Effector memory CD8-positive, alpha-beta T cell (primary cell): ENCODE measurements at regions not wholly inside any gene's neighbourhood (a gene's known extent, or its start where the extent isn't known, plus 50 kb on each side); places are given as distances from the start of the nearest gene placed in this dataset.

Experiments
- ATAC-seq: fragments of 150-1000 bp; cut with Tn5 transposase; replicated peaks from 2 replicates; pipeline ENCODE4 v1.10.0; 2021; ENCODE audit warnings: mild to moderate bottlenecking, moderate library complexity
- DNase-seq, 3 experiments: peaks; one replicate each; pipeline ENCODE4 v3.0.0; 2021
- H3K27ac Mint-ChIP-seq, 2 donors: one replicate each; pipeline ENCODE4 v1.8.0; 2022; ENCODE audit warnings: mild to moderate bottlenecking in 2 of 2, mixed read lengths in 2 of 2, moderate library complexity in 2 of 2
- H3K27me3 Mint-ChIP-seq, 2 donors: one replicate each; pipeline ENCODE4 v1.8.0; 2022; ENCODE audit warnings: mixed read lengths in 2 of 2
- H3K36me3 Mint-ChIP-seq: one replicate; pipeline ENCODE4 v1.8.0; 2022; ENCODE audit warnings: mild to moderate bottlenecking, moderate library complexity, mixed read lengths; ENCODE audit not compliant: insufficient read depth
- H3K4me1 Mint-ChIP-seq, 2 donors: one replicate each; pipeline ENCODE4 v1.8.0; 2022; ENCODE audit warnings: low read depth in 2 of 2, mixed read lengths in 2 of 2
- H3K4me3 Mint-ChIP-seq, 2 donors: one replicate each; pipeline ENCODE4 v1.8.0; 2022; ENCODE audit warnings: mild to moderate bottlenecking in 2 of 2, mixed read lengths in 2 of 2, moderate library complexity in 2 of 2
- H3K9me3 Mint-ChIP-seq, 2 donors: one replicate each; pipeline ENCODE4 v1.8.0; 2022; ENCODE audit warnings: mixed read lengths in 2 of 2

DNA sequence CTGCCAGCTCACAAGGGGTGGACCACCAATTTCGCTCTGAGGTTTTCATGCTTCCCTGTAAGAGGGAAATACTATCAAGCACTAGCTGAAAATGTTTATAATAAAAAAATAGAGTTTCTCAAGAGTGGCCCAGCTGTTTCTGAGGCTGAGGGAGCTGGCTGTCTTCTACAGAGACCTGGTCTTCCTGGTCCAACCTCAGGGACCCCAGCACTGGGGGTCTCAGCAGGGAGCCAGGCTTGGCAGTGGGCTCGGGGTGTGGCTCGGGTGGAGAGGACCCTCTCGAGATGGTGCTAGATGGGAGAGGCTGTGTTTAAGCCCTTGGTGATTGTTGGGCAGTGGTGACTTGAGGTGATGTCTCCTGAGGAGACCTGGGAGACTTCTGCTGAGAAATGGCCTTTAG, 87.3 kb upstream of the SHH start:
- no peaks in the 10 kb centered on the region for H3K4me1 Mint-ChIP-seq
- ATAC-seq (no peak), DNase-seq (no peak)
- peaks cover 0 to 1% of the 10 kb centered on the region in 2 donors for H3K9me3 Mint-ChIP-seq
- H3K4me3 Mint-ChIP-seq = no peak overlapping the region
- H3K27ac Mint-ChIP-seq = no peak overlapping the region
- H3K27me3 Mint-ChIP-seq = peaks cover 6 to 28% of the 10 kb centered on the region in 2 donors
- peaks cover 7% of the 10 kb centered on the region for H3K36me3 Mint-ChIP-seq

DNA sequence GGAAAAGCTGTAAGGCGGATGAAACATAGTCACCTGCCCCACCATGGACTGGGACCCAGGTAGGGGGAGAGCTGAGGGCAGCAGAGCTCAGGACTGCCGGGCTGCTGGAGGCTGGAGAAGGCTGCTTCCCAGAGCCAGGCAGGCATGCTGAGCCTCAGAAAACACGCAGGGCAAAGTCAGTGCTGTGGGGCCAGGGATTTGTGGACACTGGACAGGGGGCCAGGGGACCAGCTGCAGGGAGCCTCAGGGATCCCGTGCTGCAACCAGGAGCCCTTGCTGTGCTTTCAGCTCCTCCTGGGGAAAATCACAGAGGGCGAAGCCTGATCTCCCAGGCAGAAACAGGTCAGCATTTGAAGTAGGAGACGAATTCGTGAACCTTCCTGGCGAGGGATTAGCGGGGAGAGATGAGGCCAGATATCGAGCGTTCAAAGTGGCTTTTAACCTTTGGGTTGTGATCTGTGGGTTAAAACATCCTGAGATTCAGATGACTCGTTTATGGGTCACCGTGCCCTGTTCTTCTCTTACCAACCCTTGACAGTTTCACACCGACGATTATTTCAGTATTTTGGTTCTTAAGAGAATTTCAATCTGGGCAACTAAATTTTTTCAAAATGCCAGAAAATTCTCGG, 85.6 kb upstream of the SHH start:
- no peak overlapping the region for H3K4me3 Mint-ChIP-seq
- H3K9me3 Mint-ChIP-seq = no peaks in the 10 kb centered on the region
- ATAC-seq = no peak
- DNase-seq = no peak
- no peaks in the 10 kb centered on the region for H3K4me1 Mint-ChIP-seq
- H3K36me3 Mint-ChIP-seq = peaks cover 7% of the 10 kb centered on the region
- H3K27me3 Mint-ChIP-seq = peaks cover 6 to 15% of the 10 kb centered on the region in 2 donors
- H3K27ac Mint-ChIP-seq = no peak overlapping the region

DNA sequence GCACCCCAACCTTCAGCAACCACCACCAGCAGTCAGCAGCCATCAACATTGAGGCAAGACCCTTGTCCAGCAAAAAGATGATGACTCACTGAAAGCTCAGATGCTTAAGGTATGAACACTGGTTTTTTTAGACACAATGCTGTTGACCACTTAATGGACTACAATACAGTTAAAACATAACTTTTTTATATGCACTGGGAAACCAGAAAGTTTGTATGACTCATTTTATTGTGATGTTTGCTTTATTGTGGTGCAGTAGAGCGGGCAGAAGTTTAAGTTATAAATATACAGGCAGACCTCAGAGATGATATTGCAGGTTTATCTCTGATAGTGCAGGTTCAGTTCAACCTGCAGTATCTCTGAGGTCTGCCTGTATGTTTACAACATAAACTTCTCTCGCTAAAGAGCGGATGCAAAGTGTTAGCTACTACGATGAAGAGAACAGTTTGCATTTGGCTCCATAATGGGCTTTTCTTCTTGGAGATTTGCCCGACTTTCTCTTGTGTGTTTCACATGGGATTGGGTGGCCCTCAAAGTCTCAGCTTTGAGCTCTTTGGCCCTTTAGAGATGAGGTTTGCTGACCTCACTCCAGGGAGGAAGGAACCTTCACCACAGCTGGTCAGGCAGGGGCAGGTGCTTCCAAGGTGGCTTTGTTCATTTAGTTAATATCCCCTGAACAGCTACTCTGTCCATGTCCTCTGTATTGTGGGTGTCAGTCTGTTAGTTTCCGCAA, 84.4 kb upstream of the SHH start:
- Mint-ChIP-seq H3K4me1 (no peaks in the 10 kb centered on the region), H3K4me3 (no peak overlapping the region), H3K27ac (no peak overlapping the region), H3K36me3 (peaks cover 7% of the 10 kb centered on the region), H3K27me3 (peaks cover 6 to 9% of the 10 kb centered on the region in 2 donors), H3K9me3 (no peaks in the 10 kb centered on the region)
- DNase-seq (no peak), ATAC-seq (no peak)

DNA sequence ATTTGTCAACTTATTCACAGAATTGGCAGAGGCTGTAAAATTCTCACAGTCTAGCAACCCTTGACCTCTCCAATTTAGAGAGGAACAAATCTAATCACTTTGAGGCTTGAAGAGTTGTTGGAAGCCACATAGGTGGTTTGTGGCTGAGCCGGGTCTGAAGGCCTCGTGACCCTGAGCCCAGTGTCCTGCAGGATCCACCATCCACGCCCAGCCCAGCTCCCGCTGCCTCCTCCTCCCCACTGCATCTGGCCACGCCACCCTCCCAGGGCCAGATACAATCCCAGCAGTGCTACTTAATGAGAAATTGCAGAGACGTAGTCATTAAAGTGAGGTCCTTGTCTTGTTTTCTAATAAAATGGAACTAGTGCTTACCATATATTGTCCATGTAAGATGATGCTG, 81.4 kb upstream of the SHH start:
- peaks cover 6 to 13% of the 10 kb centered on the region in 2 donors for H3K27me3 Mint-ChIP-seq
- DNase-seq (no peak), ATAC-seq (no peak)
- H3K4me3 Mint-ChIP-seq = no peak overlapping the region
- no peaks in the 10 kb centered on the region for H3K4me1 Mint-ChIP-seq
- H3K27ac Mint-ChIP-seq = no peak overlapping the region
- peaks cover 9% of the 10 kb centered on the region for H3K36me3 Mint-ChIP-seq
- peaks cover 0 to 4% of the 10 kb centered on the region in 2 donors for H3K9me3 Mint-ChIP-seq

DNA sequence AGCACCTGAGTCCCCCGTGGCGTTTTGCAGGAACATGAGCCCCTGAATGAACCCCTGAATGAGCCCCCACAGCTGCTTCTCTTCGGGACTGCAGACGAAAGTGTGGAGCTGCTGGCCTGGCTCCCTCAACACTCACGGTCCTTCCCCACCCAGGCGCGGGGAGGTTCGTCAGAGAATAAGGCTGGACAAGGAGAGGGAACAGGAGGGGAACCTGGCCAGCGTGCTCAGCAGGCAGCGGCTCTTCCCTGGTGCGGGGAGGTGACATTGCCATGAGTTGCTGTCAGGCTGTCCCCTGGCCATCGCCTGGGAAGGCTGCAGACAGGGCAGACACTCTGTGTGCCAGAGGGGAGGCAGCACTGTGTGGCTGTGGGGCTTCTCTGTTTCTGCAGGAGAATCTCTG, 80.9 kb upstream of the SHH start:
- no peaks in the 10 kb centered on the region for H3K4me1 Mint-ChIP-seq
- H3K27me3 Mint-ChIP-seq = peaks cover 6 to 18% of the 10 kb centered on the region in 2 donors
- peaks cover 0 to 4% of the 10 kb centered on the region in 2 donors for H3K9me3 Mint-ChIP-seq
- H3K36me3 Mint-ChIP-seq = peaks cover 4% of the 10 kb centered on the region
- no peak overlapping the region for H3K4me3 Mint-ChIP-seq
- ATAC-seq (no peak), DNase-seq (no peak)
- H3K27ac Mint-ChIP-seq = no peak overlapping the region

DNA sequence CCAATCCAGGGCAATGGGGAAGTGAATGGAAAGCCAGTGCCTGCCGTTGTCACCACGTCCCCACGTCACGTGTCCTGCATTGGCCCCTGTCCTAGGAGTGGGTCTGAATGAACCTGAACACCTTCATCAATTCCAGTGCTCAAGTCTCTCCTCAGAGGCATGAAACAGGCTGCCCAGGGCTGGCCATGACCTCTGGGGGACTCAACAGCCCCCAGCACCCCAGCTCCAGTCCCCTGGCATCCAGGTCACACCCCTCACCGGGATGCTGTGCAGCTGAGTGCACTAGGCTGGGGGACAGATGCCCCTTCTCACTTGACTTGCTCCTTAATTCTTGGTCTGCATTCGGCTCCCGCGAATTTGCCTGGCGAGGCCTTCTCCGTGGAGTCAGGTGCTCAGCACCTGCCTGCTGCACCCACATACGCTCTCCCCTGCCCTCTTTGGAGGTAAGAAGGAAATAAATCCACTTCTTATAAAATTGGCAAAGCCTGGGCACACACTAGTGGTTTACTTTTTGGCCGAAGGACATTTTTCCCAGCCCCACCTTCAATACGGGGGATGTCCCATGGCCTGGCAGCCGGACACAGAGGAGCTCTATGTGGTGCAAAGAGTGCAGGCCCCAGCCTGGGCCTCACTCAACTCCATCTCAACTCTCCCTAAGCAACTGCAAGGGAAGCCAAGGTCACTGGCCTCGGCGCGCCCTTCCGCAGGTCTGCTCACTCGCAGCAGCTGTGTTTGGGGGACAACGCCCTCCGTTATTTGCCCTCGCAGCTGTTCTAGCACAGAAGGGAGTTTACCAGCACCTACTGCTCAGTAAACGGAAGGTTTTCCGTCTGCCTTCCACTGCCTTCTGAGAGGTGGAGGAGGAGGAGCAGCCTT, 77.6 kb upstream of the SHH start:
- DNase-seq = no peak
- Mint-ChIP-seq H3K36me3 (peaks cover 8% of the 10 kb centered on the region), H3K4me1 (peaks cover 0 to 4% of the 10 kb centered on the region in 2 donors), H3K27ac (no peak overlapping the region), H3K4me3 (no peak overlapping the region), H3K27me3 (peaks cover under 1 to 37% of the 10 kb centered on the region in 2 donors), H3K9me3 (peaks cover 0 to 4% of the 10 kb centered on the region in 2 donors)
- ATAC-seq = no peak

DNA sequence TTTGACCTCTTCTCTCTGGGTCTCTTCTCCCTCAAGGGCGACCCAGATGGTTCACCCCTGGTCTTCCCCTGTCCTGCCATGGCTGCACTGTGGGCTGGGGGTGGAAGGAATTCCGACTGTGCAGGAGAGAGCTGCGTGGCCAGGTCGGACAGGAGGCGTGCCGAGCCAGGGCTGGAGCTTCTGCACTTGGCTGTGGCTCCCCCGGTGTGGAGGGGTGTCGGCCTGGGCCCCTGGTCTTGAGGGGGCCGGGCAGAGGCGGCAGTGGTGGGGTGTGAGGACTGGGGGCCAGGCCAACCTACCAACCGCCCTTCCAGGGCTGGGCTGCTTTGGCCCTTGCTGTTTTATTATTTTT, 74.9 kb upstream of the SHH start:
- DNase-seq (no peak), ATAC-seq (no peak)
- Mint-ChIP-seq H3K27me3 (peaks cover 6 to 58% of the 10 kb centered on the region in 2 donors), H3K4me1 (peaks cover 0 to 4% of the 10 kb centered on the region in 2 donors), H3K36me3 (peaks cover 11% of the 10 kb centered on the region), H3K27ac (no peak overlapping the region), H3K4me3 (no peak overlapping the region), H3K9me3 (peaks cover 0 to 4% of the 10 kb centered on the region in 2 donors)

DNA sequence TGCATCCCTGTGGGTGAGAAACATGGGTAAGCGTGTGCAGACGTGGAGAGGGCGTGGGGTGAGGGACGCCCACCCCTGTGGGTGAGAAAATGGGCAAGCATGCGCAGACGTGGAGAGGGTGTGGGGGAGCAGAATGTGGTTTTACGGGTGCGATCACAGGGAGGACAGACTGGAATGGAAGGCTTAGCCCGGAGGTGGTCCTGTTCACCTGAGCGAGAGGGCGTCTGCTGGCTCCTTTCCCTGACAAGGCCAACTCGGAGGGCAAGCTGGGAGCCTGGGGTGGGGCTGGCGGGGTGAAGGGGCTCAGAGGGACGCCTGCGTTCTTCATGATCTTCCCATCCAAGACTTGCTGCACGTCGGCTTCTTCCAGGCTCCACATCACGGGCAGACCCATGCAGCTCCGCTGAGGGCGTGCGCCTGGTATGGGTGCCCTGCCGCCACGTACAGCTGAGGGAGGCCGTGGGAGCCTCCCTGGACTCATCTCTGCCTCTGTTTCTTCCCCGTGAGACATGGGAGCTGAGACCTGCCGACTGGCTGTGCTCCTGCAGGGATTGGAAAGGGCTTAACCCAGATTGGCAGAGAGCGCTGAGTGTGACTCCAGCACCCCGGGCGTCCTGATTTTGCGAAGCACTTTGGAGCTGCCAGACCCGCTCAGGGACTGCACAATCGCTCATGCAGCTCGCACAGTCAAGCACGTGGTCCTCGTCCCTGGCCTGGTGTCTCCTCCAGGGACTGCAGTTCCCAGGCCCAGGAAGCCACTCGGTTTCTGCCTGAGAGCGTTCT, 74.3 kb upstream of the SHH start:
- peaks cover 0 to 4% of the 10 kb centered on the region in 2 donors for H3K4me1 Mint-ChIP-seq
- H3K9me3 Mint-ChIP-seq = peaks cover 0 to 3% of the 10 kb centered on the region in 2 donors
- ATAC-seq (no peak), DNase-seq (no peak)
- peaks cover 6 to 58% of the 10 kb centered on the region in 2 donors for H3K27me3 Mint-ChIP-seq
- H3K27ac Mint-ChIP-seq = no peak overlapping the region
- H3K36me3 Mint-ChIP-seq = peaks cover 11% of the 10 kb centered on the region
- no peak overlapping the region for H3K4me3 Mint-ChIP-seq

DNA sequence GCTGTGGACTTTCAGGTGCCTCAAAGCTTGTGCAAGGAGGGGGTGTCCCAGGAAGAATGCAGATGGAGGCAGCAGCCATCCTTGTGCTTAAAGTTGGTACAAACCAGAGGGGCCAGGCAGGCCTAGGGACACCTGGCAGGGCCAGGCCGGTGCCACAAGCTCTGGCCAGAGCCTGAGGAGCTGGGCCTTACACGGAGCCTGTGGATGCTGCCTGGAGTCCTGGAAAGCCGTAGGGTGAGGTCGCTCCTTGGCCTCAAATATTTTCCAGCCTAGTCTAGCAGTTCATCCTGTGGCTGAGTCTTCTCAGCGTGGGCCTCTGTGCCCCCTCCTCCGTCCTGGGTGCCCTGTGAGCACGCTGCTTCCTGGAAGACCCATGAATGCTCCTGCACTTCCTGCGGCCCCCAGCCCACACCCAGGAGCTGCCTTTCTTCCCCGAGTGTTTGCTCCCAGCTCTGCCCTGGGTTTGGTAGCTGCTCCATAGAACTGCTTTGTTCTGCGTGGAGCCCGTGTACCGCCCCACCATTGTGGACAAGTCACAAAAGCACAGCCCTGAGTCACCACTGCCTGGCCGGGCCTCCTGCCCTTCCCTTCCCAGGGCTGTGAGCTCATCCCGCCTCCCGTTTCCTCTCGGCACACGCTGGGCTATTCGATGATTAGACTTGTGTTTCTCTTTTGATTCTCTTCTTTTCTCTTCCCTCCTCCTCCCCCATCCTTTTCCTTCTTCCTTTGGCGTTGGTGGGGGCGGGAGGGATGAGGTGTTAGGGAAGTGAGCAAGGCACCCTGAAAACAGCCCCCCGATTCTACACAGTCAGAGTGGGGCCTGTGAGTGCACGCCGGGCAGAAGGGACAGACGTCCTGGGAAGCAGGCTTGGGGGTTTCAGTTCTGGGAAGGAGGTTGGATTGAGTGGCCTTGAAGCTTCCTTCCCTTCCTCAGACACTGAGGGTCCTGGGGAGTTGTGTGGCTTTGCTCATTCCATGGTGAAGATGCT, 73.2 kb upstream of the SHH start:
- peaks cover 6 to 58% of the 10 kb centered on the region in 2 donors for H3K27me3 Mint-ChIP-seq
- no peak overlapping the region for H3K4me3 Mint-ChIP-seq
- no peak for ATAC-seq
- H3K4me1 Mint-ChIP-seq = peaks cover 0 to 4% of the 10 kb centered on the region in 2 donors
- H3K36me3 Mint-ChIP-seq = peaks cover 8% of the 10 kb centered on the region
- no peak for DNase-seq
- no peak overlapping the region for H3K27ac Mint-ChIP-seq
- H3K9me3 Mint-ChIP-seq = peaks cover 0 to 2% of the 10 kb centered on the region in 2 donors

DNA sequence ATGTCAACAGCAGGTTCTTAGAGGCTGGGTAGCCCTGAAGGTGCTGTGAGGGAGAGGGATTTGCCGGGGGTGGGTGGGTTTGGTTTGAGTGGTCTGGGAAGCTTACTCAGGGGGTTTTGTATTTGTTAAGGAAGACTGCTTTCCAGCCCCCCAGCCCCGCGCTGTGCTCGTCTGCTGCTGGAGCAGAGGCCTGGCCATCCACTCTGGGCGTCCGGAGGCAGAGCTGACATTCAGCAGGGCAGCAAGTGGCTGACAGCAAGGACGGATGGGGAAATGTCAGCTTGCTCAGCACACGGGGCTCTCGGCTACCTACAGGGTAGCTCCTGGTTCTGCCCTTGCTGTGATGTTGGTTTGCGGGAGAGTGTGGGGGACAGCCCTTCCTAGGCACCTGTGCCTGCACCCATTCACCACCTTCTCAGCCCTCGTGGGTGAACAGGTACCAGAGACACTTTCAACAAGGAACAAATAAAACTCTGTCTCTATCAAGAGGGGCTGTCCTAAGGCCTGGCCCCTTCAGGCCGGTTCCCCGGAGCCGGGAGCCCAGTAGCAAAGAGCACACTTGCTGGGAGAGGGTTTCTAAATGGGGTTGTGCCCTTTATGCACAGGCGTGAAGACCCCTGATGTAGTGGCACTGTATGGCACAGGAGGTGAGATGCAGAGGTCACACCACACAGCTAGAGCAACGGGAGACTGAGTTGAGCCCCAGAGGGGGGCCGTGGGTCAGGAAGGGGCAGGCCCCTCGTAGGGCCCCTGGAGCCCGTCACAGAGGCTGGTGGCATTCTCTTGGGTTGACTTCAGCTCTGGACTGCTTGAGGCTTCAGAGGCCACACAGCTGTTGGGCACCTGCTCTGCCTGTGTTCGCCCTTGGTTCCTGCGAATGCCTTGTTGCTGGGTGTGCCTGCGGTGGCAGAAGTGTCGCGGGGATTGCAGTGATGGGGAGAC, 72.2 kb upstream of the SHH start:
- no peak overlapping the region for H3K27ac Mint-ChIP-seq
- H3K4me3 Mint-ChIP-seq = no peak overlapping the region
- peaks cover 8% of the 10 kb centered on the region for H3K36me3 Mint-ChIP-seq
- DNase-seq (no peak), ATAC-seq (no peak)
- H3K9me3 Mint-ChIP-seq = no peaks in the 10 kb centered on the region
- peaks cover 6 to 58% of the 10 kb centered on the region in 2 donors for H3K27me3 Mint-ChIP-seq
- H3K4me1 Mint-ChIP-seq = peaks cover 0 to 4% of the 10 kb centered on the region in 2 donors

DNA sequence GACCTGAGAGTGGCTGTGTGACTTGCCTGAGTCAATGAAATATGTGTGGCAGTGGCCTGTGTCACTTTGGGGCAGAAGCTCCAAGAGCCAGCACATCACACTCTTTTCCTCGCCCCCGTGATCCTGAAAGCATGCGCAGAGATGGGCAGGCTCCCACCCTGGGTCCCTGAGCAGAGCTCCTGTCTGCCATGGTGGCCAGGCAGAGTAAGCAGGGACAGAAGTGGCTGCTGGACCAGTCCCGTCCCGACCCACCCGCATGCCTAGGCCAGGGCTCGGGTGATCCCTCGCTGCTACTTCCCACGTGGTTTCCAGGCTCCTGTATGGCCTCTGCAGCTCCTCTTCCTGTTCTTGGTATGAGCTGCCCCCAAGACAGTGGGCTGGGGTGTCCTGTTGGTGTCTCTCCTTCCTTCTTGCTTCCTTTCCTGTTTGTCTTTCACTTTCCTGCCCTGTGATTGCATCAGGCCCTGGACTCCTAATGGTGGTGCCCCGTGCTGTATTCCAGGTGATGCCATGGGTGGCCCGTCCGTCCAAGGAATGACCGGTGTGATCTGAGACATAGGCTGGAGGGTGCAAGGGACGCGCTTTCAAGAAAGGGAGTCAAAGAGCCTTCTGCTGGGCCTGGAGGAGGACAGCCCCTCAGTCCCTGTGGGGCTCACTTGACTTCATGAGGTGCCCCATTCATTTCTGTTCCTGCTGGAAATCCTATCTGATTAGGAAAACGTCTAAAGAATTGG, 71.4 kb upstream of the SHH start:
- Mint-ChIP-seq H3K4me1 (peaks cover 0 to 4% of the 10 kb centered on the region in 2 donors), H3K4me3 (no peak overlapping the region), H3K27me3 (peaks cover 6 to 54% of the 10 kb centered on the region in 2 donors), H3K36me3 (peaks cover 8% of the 10 kb centered on the region), H3K9me3 (no peaks in the 10 kb centered on the region), H3K27ac (no peak overlapping the region)
- no peak for DNase-seq
- ATAC-seq = no peak
